ENCODE measurements at regions not wholly inside any gene's neighbourhood (a gene's known extent, or its start where the extent isn't known, plus 50 kb on each side); places are given as distances from the start of the nearest gene placed in this dataset.

DNA sequence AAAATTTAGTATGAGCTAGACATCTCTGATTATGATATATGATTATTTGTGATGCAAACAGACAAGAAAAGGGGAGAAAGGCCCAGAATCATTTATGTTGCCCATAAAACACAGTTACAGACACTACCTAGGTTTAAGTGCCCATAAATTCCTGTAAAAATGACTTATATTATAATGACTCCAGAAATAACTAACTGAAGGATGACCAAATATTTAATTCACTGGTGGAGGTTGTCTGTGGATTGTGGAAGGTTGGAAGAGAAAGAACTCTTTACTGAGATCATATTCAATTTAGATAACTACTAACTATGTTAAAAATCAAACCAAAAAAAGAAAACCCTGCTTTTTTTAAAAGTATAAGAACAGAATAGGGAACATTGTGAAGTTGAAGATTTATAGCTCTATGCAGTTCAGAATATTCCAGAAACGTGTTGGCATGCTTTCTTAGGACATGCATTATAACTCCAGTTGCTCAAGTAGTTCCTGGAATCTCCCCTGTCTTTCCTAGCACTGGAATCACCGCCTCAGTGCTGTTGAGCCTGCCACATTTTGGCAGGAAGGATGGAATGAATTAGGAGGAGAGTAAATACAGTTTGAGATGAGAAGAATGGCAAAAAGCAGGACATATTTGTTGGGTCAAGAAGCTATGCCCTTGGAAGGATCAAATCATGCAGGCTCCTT, 72.0 kb upstream of the PAPPA start:
- Mint-ChIP-seq H3K4me3 (ENCODE audit: unreplicated experiment) (no peak overlapping the region), H3K27me3 (ENCODE audit: unreplicated experiment) (no peaks in the 10 kb centered on the region), H3K36me3 (ENCODE audit: unreplicated experiment) (no peaks in the 10 kb centered on the region), H3K4me1 (ENCODE audit: low read depth, unreplicated experiment) (no peaks in the 10 kb centered on the region), H3K27ac (ENCODE audit: unreplicated experiment) (no peak overlapping the region), H3K9me3 (ENCODE audit: unreplicated experiment) (no peaks in the 10 kb centered on the region)
- DNase-seq, result no peak
- TF ChIP-seq, protein P1, sequence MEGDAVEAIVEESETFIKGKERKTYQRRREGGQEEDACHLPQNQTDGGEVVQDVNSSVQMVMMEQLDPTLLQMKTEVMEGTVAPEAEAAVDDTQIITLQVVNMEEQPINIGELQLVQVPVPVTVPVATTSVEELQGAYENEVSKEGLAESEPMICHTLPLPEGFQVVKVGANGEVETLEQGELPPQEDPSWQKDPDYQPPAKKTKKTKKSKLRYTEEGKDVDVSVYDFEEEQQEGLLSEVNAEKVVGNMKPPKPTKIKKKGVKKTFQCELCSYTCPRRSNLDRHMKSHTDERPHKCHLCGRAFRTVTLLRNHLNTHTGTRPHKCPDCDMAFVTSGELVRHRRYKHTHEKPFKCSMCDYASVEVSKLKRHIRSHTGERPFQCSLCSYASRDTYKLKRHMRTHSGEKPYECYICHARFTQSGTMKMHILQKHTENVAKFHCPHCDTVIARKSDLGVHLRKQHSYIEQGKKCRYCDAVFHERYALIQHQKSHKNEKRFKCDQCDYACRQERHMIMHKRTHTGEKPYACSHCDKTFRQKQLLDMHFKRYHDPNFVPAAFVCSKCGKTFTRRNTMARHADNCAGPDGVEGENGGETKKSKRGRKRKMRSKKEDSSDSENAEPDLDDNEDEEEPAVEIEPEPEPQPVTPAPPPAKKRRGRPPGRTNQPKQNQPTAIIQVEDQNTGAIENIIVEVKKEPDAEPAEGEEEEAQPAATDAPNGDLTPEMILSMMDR (IDR thresholded peaks at IDR 0.05; ENCODE audit: partially characterized antibody, unreplicated experiment), result no peak

DNA sequence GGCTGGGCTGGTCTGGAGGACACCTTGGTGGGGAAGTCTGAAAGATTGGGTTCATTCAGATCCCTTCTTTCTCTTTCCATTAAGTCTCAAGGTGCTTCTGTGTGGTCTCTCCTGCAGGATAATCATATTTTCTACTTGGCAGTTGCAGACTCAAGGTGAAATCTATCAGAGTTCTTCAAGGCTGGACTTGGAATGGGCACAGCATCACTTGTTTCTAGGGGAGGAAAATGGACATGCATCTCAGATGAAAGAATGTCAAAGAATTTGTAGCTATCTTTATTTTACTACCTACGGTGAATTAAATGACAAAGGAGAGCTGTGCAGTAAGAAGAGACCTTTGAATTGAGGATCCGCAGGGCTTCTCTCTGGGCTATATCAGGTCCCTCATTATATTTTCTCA, 69.8 kb upstream of the PAPPA start:
- H3K4me1 Mint-ChIP-seq (ENCODE audit: low read depth, unreplicated experiment), result peaks cover 4% of the 10 kb centered on the region

DNA sequence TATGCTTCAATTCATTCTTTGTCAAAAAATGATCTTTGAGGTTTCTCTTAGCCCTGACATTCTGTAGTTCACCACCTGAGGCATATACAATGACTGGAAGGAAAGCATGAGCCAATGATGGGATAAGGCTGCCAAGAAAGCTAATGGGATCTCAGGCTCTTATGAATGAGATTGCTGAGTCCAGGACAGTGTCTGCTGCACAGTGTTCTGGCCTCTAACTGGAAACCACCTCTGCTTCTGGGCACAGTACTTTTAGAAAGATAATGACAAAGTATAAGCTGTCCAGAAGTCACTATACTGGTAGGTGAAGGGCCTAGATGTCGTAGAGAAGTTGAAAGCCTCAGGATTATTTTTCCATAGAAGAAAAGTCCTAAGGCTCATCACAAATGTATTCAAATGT, 69.1 kb upstream of the PAPPA start:
- Mint-ChIP-seq H3K4me1 (ENCODE audit: low read depth, unreplicated experiment) (peaks cover 4% of the 10 kb centered on the region), H3K9me3 (ENCODE audit: unreplicated experiment) (no peaks in the 10 kb centered on the region), H3K27ac (ENCODE audit: unreplicated experiment) (no peak overlapping the region), H3K4me3 (ENCODE audit: unreplicated experiment) (no peak overlapping the region), H3K27me3 (ENCODE audit: unreplicated experiment) (no peaks in the 10 kb centered on the region), H3K36me3 (ENCODE audit: unreplicated experiment) (no peaks in the 10 kb centered on the region)
- TF ChIP-seq, protein P1 (IDR thresholded peaks at IDR 0.05; ENCODE audit: partially characterized antibody, unreplicated experiment), result no peak
- DNase-seq, result no peak

More for the DNA sequence above, 69.8 kb upstream of the PAPPA start:
- DNase-seq, result no peak
- TF ChIP-seq, protein P1 (IDR thresholded peaks at IDR 0.05; ENCODE audit: partially characterized antibody, unreplicated experiment), result no peak
- H3K27ac Mint-ChIP-seq (ENCODE audit: unreplicated experiment), result no peak overlapping the region
- H3K27me3 Mint-ChIP-seq (ENCODE audit: unreplicated experiment), result no peaks in the 10 kb centered on the region
- no peaks in the 10 kb centered on the region for H3K36me3 Mint-ChIP-seq (ENCODE audit: unreplicated experiment)
- H3K9me3 Mint-ChIP-seq (ENCODE audit: unreplicated experiment), result no peaks in the 10 kb centered on the region
- H3K4me3 Mint-ChIP-seq (ENCODE audit: unreplicated experiment), result no peak overlapping the region

DNA sequence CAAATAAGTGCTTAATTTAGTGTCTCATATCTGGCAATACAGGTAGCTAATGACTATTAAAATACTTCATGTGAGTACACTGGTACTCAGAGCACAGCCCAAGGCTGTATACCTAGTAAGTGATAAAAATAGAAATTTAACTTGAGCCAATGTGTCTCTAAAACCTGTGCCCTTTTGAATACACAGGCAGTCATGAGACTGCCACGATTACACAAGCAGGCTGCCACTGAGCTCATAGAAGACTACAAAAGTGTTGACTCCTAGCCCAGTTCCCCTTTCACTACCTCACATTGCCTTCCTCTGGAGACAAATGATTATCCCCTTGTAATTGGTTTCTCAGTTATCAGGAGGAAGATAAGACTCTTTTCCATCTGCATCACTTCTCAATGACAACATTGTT, 66.3 kb upstream of the PAPPA start:
- peaks cover 2% of the 10 kb centered on the region for H3K9me3 Mint-ChIP-seq (ENCODE audit: unreplicated experiment)
- no peak overlapping the region for H3K27ac Mint-ChIP-seq (ENCODE audit: unreplicated experiment)
- no peak for DNase-seq
- no peaks in the 10 kb centered on the region for H3K27me3 Mint-ChIP-seq (ENCODE audit: unreplicated experiment)
- no peak overlapping the region for H3K4me3 Mint-ChIP-seq (ENCODE audit: unreplicated experiment)
- peaks cover 6% of the 10 kb centered on the region for H3K36me3 Mint-ChIP-seq (ENCODE audit: unreplicated experiment)
- TF ChIP-seq, protein P1 (IDR thresholded peaks at IDR 0.05; ENCODE audit: partially characterized antibody, unreplicated experiment), result no peak
- H3K4me1 Mint-ChIP-seq (ENCODE audit: low read depth, unreplicated experiment), result peaks cover 4% of the 10 kb centered on the region

DNA sequence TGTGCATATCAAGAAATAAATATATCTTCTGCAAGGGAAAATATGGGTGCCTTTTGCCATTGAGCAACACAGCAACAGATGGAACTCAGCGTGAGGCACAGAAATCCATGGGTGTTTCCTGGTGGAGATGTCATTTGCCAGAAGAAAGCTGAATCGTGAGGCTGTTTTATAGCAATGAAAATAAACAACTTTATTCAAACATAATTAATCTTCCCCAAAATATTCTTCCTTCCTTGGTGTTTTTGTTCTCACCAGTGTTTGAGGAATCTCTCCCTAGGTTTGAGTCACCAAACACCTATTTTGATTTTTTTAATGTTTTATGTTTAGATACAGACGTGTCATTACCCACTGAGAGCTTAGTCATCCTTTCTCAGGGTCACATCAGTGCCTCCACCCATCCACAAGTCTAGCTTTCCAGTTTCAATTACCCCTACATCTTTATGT, 65.8 kb upstream of the PAPPA start:
- no peak for DNase-seq
- Mint-ChIP-seq H3K27me3 (ENCODE audit: unreplicated experiment) (no peaks in the 10 kb centered on the region), H3K4me1 (ENCODE audit: low read depth, unreplicated experiment) (peaks cover 4% of the 10 kb centered on the region), H3K4me3 (ENCODE audit: unreplicated experiment) (no peak overlapping the region), H3K9me3 (ENCODE audit: unreplicated experiment) (peaks cover 2% of the 10 kb centered on the region), H3K36me3 (ENCODE audit: unreplicated experiment) (peaks cover 6% of the 10 kb centered on the region), H3K27ac (ENCODE audit: unreplicated experiment) (no peak overlapping the region)
- TF ChIP-seq, protein P1 (IDR thresholded peaks at IDR 0.05; ENCODE audit: partially characterized antibody, unreplicated experiment), result no peak

Data from glutamatergic neuron (in vitro differentiated cells).